ENCODE measurements at regions not wholly inside any gene's neighbourhood (a gene's known extent, or its start where the extent isn't known, plus 50 kb on each side); places are given as distances from the start of the nearest gene placed in this dataset.
"Not testable (repeated sequence)": the region's sequence is repeated elsewhere in the genome, so short reads cannot be mapped to it uniquely, and the experiment has no call there.

- TF ChIP-seq REST (IDR thresholded peaks at IDR 0.05; ENCODE audit: low read depth): no peak
- TF ChIP-seq SP1 (IDR thresholded peaks at IDR 0.05; ENCODE audit: low read depth): no peak
- TF ChIP-seq CEBPB (IDR thresholded peaks at IDR 0.05; ENCODE audit: low read depth): no peak
- TF ChIP-seq EZH2phosphoT487 (IDR thresholded peaks at IDR 0.05; ENCODE audit: borderline replicate concordance): no peak
- no peak for TF ChIP-seq TCF7L2 (IDR thresholded peaks at IDR 0.05; ENCODE audit: borderline replicate concordance, extremely low read depth, insufficient read depth, insufficient read length)
- TF ChIP-seq MAX (IDR thresholded peaks at IDR 0.05): no peak
- no peak for TF ChIP-seq RAD21 (IDR thresholded peaks at IDR 0.05; ENCODE audit: low read depth)
- TF ChIP-seq POLR2A (IDR thresholded peaks at IDR 0.05; ENCODE audit: borderline replicate concordance, extremely low read depth, insufficient read depth, insufficient read length): no peak
These were observed 62.3 kb downstream of the ADCYAP1 start (continued) for GRCh38 chr18:966759-967576.

GRCh38 chr18:968910-969309 is 64.2 kb downstream of the ADCYAP1 start:
- RAD21 ChIA-PET (ENCODE audit: low non-redundant PET in 1 of 2, low total read pairs in 2 of 2, uncharacterized antibody in 2 of 2, unreplicated experiment in 2 of 2); H3K4me1 ChIP-seq (ENCODE audit: control insufficient read depth in 1 of 2, insufficient read depth in 2 of 2, low read length in 2 of 2); H2AFZ ChIP-seq (ENCODE audit: low read depth, low read length, poor library complexity, severe bottlenecking); H3K4me2 ChIP-seq (ENCODE audit: low read length); H3K4me3 ChIP-seq (replicated peaks in 1 of 2; ENCODE audit: low read depth in 1 of 2, low read length in 2 of 2); ATAC-seq; H3K36me3 ChIP-seq (ENCODE audit: control insufficient read depth in 1 of 2, insufficient read depth in 2 of 2, low read length in 2 of 2); H3K9me2 ChIP-seq (ENCODE audit: insufficient read depth); CTCF ChIA-PET; H3K79me2 ChIP-seq (ENCODE audit: insufficient read depth, low read length); POLR2A ChIA-PET; intact Hi-C loops (cut with micrococcal nuclease); DNase-seq (ENCODE audit: low read depth, low spot score); H3K27me3 ChIP-seq (ENCODE audit: insufficient read depth, low read length); H3K27ac ChIP-seq (ENCODE audit: low read depth, low read length); H4K20me1 ChIP-seq (ENCODE audit: insufficient read depth); H3K9ac ChIP-seq (ENCODE audit: low read length); H3K9me3 ChIP-seq (ENCODE audit: control insufficient read depth in 1 of 2, insufficient read depth in 1 of 2, low read depth in 1 of 2, low read length in 2 of 2); BruUV-seq (replicated peaks): not testable (repeated sequence)

- H3K27me3 ChIP-seq (ENCODE audit: insufficient read depth, low read length); H3K9me3 ChIP-seq (ENCODE audit: control insufficient read depth in 1 of 2, insufficient read depth in 1 of 2, low read depth in 1 of 2, low read length in 2 of 2); BruUV-seq (replicated peaks); intact Hi-C loops (cut with micrococcal nuclease); H3K9ac ChIP-seq (ENCODE audit: low read length); H2AFZ ChIP-seq (ENCODE audit: low read depth, low read length, poor library complexity, severe bottlenecking); H3K27ac ChIP-seq (ENCODE audit: low read depth, low read length); H3K36me3 ChIP-seq (ENCODE audit: control insufficient read depth in 1 of 2, insufficient read depth in 2 of 2, low read length in 2 of 2); H3K9me2 ChIP-seq (ENCODE audit: insufficient read depth); H3K4me2 ChIP-seq (ENCODE audit: low read length); H3K79me2 ChIP-seq (ENCODE audit: insufficient read depth, low read length); POLR2A ChIA-PET; ATAC-seq; DNase-seq (ENCODE audit: low read depth, low spot score); H4K20me1 ChIP-seq (ENCODE audit: insufficient read depth); H3K4me3 ChIP-seq (replicated peaks in 1 of 2; ENCODE audit: low read depth in 1 of 2, low read length in 2 of 2); H3K4me1 ChIP-seq (ENCODE audit: control insufficient read depth in 1 of 2, insufficient read depth in 2 of 2, low read length in 2 of 2); RAD21 ChIA-PET (ENCODE audit: low non-redundant PET in 1 of 2, low total read pairs in 2 of 2, uncharacterized antibody in 2 of 2, unreplicated experiment in 2 of 2): not testable (repeated sequence)
- CTCF ChIA-PET: interaction anchor here (1.2 kb wide), 1 partner anchor 8 kb away, joined by 5 read pairs; no protein-coding TSS in a partner anchor
These were observed 64.6 kb downstream of the ADCYAP1 start for GRCh38 chr18:969311-969710.

- H4K20me1 ChIP-seq (ENCODE audit: insufficient read depth); POLR2A ChIA-PET; H3K27me3 ChIP-seq (ENCODE audit: insufficient read depth, low read length); H3K79me2 ChIP-seq (ENCODE audit: insufficient read depth, low read length); H3K4me3 ChIP-seq (replicated peaks in 1 of 2; ENCODE audit: low read depth in 1 of 2, low read length in 2 of 2); H3K4me1 ChIP-seq (ENCODE audit: control insufficient read depth in 1 of 2, insufficient read depth in 2 of 2, low read length in 2 of 2); DNase-seq (ENCODE audit: low read depth, low spot score); ATAC-seq; H3K9me2 ChIP-seq (ENCODE audit: insufficient read depth); H3K27ac ChIP-seq (ENCODE audit: low read depth, low read length); intact Hi-C loops (cut with micrococcal nuclease); H3K9ac ChIP-seq (ENCODE audit: low read length); H3K4me2 ChIP-seq (ENCODE audit: low read length); H3K36me3 ChIP-seq (ENCODE audit: control insufficient read depth in 1 of 2, insufficient read depth in 2 of 2, low read length in 2 of 2); CTCF ChIA-PET; H3K9me3 ChIP-seq (ENCODE audit: control insufficient read depth in 1 of 2, insufficient read depth in 1 of 2, low read depth in 1 of 2, low read length in 2 of 2); BruUV-seq (replicated peaks); H2AFZ ChIP-seq (ENCODE audit: low read depth, low read length, poor library complexity, severe bottlenecking); RAD21 ChIA-PET (ENCODE audit: low non-redundant PET in 1 of 2, low total read pairs in 2 of 2, uncharacterized antibody in 2 of 2, unreplicated experiment in 2 of 2): not testable (repeated sequence)
These were observed 69.9 kb downstream of the ADCYAP1 start for GRCh38 chr18:974606-975005.
